GM21390 (cell line): ENCODE measurements at regions not wholly inside any gene's neighbourhood (a gene's known extent, or its start where the extent isn't known, plus 50 kb on each side); places are given as distances from the start of the nearest gene placed in this dataset.

ENCODE experiments used
- ATAC-seq: cut with Tn5 transposase; IDR thresholded peaks from one replicate; pipeline ENCODE4 v1.9.1; 2021; ENCODE audit not compliant: unreplicated experiment

DNA sequence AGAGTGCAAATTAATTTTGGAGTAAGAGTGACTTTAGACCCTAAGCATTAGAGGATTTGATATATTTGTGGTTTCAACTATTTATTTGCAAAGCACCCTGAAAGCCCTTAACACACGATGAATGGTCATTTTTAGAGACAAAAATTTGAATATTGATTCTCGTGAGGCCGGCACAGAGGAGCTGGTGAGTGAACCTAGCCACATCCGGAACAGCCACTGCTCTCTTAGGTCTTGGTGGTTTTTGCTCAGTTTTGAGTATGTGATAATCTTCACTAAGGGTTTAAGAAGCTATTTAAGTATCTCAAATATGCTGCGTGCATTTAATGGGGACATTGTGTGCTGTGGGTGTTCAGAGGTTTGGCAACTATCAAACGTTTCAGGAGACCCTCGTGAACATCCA lies 204.8 kb downstream of the TSN start:
- ATAC-seq, result peak; percentile 73

GRCh38 chr2:121961761-121962160 lies 206.3 kb downstream of the TSN start:
- no peak for ATAC-seq

GRCh38 chr2:121965661-121966060 lies 210.2 kb downstream of the TSN start:
- no peak for ATAC-seq

DNA sequence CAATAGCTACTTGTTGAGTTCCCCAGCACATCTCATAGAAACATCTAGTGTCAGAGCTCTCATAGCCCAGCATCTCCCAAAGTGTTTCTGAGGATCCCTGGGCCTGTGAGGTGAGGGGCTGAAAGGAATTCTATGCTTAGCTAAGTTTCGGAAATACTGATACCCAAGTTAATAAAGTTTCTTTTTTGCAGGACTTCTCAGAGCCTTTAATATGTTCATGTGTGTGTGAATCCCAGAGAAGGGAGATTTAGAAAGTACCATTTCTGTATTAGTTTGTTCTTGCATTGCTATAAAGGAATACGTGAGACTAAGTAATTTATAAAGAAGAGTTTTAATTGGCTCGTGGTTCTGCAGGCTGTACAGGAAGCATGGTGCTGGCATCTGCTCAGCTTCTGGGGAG lies 211.2 kb downstream of the TSN start:
- no peak for ATAC-seq

- no peak for ATAC-seq
Measured at GRCh38 chr2:121969166-121969565, 213.7 kb downstream of the TSN start.

DNA sequence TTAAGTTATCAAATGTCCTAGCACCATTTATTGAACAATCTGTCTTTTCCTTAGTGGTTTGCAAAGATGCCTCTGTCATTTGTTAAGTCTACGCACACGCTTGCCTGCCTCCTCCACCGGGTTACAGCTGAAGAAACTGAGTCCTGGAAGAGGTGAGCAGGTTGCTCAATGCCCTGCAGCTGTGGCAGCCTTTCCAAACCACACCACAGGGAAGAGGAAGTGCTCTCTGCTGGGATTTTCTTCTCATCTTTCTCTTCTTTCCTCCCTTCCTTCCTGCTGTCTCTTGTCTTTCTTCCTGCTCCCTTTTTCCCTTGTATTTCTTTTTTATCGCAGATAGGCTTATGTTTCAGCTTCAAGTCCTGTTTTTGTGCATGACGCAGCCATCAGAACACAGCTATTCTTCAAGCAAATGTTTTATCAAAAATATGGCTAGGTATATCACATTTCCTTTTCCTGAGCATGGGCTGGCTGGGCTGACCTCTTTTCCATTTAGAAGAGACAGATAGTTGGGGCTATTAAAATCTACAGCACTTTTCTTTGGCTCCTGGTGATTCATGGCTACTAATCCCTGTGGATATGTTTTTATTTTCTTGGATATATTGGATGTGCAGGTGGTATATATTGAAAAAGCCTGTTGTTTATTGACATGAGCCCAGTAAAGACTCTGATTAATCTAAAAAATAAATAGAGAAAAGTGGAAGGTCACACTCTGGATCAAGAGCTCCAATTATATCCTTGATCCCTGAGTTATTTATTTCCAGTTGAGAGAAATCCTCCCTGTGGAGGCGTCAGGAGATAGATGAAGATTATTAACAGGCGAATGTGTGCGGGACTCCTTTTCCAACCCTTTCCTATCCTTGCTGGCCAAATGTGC lies 214.6 kb downstream of the TSN start:
- ATAC-seq, result no peak

DNA sequence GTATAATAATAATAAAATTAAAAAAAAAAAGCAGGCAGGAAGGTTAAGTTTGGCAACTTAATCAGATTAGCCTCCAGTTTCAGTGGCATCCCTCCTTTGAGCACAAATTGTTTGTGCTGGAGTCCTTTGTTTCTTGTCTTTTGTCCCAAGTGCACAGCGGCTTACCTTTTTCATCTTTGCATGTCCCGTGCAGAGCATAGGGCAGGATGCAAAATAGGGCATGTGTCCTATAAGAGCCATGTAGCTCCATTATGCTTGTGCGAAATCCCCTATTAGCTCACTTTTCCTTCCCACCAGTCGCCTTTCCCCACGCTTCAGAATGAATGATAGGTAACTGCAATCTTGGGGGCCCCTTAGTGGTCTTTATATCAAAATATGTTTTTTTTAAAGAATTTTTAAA lies 216.8 kb downstream of the TSN start:
- ATAC-seq, result no peak

DNA sequence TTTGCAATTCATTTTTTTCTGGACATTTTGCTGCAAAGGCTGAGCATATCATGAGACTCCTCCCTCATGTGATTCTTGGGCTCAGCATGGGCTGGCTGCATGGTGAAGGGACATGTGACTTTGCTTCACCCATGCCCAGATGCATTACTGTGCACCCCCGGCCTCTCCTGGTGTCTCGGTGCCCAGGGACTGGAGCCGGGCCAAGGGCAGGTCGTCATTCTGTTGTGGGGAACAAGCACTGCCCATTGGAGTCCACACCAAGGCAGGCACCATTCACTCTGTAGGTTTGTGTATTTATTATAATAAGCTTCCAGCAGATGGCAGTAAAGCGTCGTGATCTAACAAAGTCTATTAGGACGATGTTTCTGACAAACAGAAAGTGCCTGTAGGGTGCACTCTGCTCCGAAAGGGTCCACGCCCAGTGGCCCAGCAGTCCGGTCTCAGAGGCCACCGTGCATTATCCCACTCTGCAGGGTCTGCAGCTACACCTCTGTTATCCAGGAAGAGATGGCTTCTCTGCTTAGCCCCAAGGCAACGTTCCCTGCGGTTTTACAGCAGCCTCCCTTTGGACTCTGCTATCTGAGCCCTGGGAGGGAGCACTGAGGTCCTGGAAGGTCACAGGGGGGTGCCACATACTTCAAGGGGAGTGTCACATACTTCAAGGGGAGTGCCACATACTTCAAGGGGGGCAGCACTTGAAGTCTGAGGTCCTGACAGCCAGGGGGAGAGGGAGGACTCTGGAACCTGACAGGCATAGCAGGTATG lies 219.6 kb downstream of the TSN start:
- peak; percentile 99 for ATAC-seq

- no peak for ATAC-seq
Measured at GRCh38 chr2:121976926-121977325, 221.5 kb downstream of the TSN start.

DNA sequence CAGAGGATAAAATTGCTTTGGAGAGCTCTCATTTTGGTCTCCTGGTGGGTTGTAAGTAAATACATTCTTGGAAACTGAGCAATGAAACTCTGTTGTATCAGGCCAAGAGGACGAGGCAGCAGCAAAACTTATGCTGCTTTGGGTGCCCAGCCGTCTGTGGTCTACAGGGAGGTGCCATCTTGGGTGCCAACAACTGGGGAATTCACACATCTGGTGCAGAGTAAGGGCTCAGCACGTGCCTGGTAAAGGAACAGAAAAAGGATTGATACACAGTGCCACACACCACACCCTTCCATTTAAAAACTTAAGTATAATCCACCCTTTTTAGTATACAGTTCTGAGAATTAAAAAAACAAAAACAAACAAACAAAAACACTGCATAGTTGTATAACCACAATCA lies 221.9 kb downstream of the TSN start:
- ATAC-seq, result no peak

DNA sequence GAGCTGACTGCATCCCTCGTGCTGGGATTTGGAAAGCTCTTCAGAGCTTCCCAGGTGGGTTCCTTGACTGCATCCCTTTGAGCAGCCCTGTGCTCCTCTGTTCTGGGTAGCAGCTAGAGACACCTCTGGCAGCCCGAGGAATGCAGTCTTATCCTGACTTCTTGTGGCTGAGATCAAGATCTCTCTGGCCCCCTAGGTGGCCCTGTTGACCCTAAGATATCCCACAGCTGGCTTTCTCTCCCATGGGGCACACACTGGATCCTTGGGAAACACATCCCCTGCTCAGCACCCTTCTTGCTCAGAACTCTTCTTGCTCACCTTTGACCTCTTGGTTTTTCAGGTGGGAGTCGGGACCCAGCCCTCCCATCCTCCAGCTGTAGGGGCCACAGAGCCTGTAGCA lies 237.2 kb downstream of the TSN start:
- no peak for ATAC-seq

- ATAC-seq, result no peak
Measured at GRCh38 chr2:121993682-121994081, 238.2 kb downstream of the TSN start.

GRCh38 chr2:121994238-121995206 lies 239.1 kb downstream of the TSN start:
- ATAC-seq, result no peak

GRCh38 chr2:121998751-121999150 lies 243.3 kb downstream of the TSN start:
- ATAC-seq, result no peak

DNA sequence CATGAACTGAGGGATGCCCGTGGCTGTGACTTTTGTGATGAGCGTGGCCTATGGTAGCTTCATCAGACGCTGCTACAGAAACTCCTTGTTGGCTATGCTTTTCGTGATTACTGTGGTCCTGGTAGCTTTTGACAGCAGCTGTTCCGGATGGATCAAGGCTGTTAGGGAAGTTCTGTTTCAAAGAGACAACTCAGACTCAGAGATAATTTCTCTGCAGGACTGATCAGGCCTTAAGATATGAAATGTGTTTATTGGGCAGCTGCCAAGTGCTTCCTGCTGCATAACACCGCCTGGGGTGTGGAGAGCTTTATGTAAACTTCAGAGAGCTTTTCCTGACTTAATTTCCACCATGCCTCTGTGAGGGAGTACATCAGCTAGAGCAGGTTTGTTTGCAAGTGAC lies 243.8 kb downstream of the TSN start:
- no peak for ATAC-seq

DNA sequence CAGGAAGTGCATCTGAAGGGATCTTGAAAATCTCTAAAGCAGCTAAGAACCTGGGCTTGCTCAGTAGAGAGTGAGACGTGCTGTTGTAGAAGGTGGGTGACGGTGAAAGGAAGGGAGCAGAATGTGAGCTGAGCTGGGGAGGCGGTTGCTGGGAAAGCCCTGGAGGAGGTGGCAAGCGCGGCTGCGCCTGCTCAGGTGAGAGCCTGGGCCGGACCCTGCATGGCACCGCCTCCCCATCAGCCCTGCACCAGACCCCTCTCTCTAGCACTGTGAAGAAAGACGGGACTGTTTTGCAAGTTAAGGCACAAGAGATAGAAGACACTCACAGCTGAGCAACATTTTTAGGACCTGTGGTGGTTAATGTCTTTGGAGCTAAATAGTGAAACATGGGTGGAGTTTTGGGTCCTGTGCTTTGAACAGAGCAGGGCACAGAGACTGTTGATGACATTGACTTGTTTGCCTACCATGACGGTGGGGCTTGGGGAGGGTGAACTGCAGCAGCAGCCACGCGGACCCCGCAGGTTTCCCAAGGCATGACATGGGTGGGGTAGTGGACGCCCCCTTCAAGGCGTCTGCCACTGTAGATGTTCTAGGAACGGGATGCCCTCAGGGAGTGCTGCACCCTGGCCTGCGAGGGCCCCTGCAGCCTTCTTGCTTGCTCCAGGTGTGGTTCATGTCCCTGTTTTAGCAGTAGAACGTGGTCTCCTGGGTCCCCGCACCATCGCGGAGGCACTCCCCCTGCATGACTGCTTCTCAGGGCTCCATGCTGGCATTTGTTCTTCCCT lies 245.3 kb downstream of the TSN start:
- ATAC-seq, result no peak

DNA sequence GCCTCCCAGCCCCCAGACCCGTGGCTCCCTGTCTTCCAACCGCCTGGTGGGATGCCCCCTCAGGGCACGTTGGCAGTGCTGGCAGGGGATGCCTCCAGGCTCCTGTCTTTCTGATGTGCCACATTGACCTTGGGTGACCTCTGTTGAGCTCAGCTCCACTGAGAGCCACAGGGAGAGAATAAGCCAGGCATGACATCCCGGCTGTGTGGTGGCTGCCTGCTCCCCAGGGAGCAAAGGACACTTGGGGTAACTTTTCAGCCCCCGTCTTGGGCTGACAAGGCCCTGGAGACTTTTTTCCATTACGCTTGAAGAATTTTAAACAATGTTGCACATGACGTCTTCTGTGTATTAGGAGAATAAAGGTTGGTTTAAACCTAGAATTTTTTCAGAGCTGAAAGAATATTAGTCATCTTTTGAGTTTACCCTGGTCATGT lies 246.0 kb downstream of the TSN start:
- ATAC-seq, result no peak

- ATAC-seq, result no peak
Measured at GRCh38 chr2:122003196-122003940, 247.9 kb downstream of the TSN start.

DNA sequence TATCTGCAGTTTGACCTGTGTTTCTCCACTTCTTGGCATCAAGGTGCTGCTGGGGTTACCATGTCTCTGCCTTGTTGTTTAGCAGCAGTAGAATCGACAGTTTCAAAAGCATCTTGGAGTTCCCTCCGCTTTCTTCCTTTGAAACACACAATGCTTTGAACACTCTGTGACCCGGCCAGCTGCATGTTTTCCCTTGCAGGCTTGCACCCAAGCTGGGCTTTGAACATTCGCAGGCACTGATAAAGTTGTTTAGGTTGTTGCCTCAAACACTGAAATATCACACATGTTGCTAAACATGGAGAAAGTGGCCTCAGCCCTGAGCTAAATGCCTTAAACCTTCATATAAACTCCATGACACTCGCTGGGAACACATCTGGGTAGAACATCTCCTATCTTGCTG lies 251.7 kb downstream of the TSN start:
- ATAC-seq, result no peak

DNA sequence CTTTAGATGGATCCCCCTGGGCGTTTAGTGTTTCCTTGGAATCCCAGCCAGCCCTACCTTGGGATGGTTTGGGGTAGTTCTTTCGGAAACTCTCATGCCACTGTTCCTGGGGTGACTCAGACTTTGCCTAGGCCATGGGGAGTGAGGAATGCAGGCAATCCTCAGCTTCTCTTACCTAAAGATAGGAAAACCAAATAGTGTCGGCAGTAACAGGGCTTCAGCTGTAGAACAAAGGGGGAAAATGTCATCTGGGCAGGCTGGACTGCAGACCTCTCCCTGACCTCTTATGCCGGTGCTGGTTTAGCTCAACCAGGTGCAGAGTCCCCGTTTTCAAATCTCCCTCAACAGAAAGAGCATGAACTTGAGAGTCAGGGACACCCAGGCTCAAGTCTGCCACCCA lies 252.1 kb downstream of the TSN start:
- no peak for ATAC-seq
